ENCODE measurements at regions not wholly inside any gene's neighbourhood (a gene's known extent, or its start where the extent isn't known, plus 50 kb on each side); places are given as distances from the start of the nearest gene placed in this dataset.

- no peak for DNase-seq
Observed at GRCh38 chr9:17018540-17019196, 116.2 kb upstream of the CNTLN start.

- peak in 1 of 2 donors; percentile 42 for DNase-seq
Observed at GRCh38 chr9:17017931-17018491, 116.8 kb upstream of the CNTLN start.

- no peak for DNase-seq
Observed at GRCh38 chr9:17013891-17014290, 120.9 kb upstream of the CNTLN start.

GRCh38 chr9:17013010-17013409 lies 121.8 kb upstream of the CNTLN start:
- DNase-seq, result no peak

- DNase-seq, result no peak
Observed at GRCh38 chr9:17011880-17012279, 123.0 kb upstream of the CNTLN start.

GRCh38 chr9:17009071-17009470 lies 125.8 kb upstream of the CNTLN start:
- DNase-seq, result no peak

- DNase-seq, result no peak
Observed at GRCh38 chr9:17005056-17005823, 129.6 kb upstream of the CNTLN start.

GRCh38 chr9:17004500-17004899 lies 130.3 kb upstream of the CNTLN start:
- DNase-seq, result no peak

- DNase-seq, result no peak
Observed at GRCh38 chr9:17003576-17004240, 131.1 kb upstream of the CNTLN start.

- no peak for DNase-seq
Observed at GRCh38 chr9:16996901-16997491, 126.5 kb upstream of the BNC2 start.

GRCh38 chr9:16992138-16992537 lies 121.7 kb upstream of the BNC2 start:
- no peak for DNase-seq

- no peak for DNase-seq
Observed at GRCh38 chr9:16987026-16987425, 116.6 kb upstream of the BNC2 start.

GRCh38 chr9:16986556-16986955 lies 116.1 kb upstream of the BNC2 start:
- no peak for DNase-seq

GRCh38 chr9:16985559-16986348 lies 115.3 kb upstream of the BNC2 start:
- no peak for DNase-seq

- DNase-seq, result no peak
Observed at GRCh38 chr9:16982780-16983310, 112.4 kb upstream of the BNC2 start.

- no peak for DNase-seq
Observed at GRCh38 chr9:16976427-16976826, 106.0 kb upstream of the BNC2 start.

- DNase-seq, result no peak
Observed at GRCh38 chr9:16974436-16974835, 104.0 kb upstream of the BNC2 start.

GRCh38 chr9:16970321-16970720 lies 99.9 kb upstream of the BNC2 start:
- no peak for DNase-seq

- no peak for DNase-seq
Observed at GRCh38 chr9:16964228-16964627, 93.8 kb upstream of the BNC2 start.

- DNase-seq, result no peak
Observed at GRCh38 chr9:16960084-16960483, 89.6 kb upstream of the BNC2 start.

- DNase-seq, result no peak
Observed at GRCh38 chr9:16959391-16959790, 88.9 kb upstream of the BNC2 start.

GRCh38 chr9:16954040-16954439 lies 83.6 kb upstream of the BNC2 start:
- no peak for DNase-seq

All from hippocampal formation (tissue), 2 donors.